ENCODE measurements at regions not wholly inside any gene's neighbourhood (a gene's known extent, or its start where the extent isn't known, plus 50 kb on each side); places are given as distances from the start of the nearest gene placed in this dataset.

GRCh38 chr9:14499976-14500375, 186.0 kb upstream of the NFIB start:
- TF ChIP-seq CTCF (IDR thresholded peaks at IDR 0.05; ENCODE audit: insufficient read depth, low read depth, low read length) (no peak), EZH2 (IDR thresholded peaks at IDR 0.05; ENCODE audit: insufficient read depth, low read length) (no peak)
